Osteoblast (primary cell): ENCODE measurements at regions not wholly inside any gene's neighbourhood (a gene's known extent, or its start where the extent isn't known, plus 50 kb on each side); places are given as distances from the start of the nearest gene placed in this dataset.

Experiments used
- DNase-seq: peaks from one replicate; pipeline ENCODE4 v3.0.0; 2011; ENCODE audit warnings: low spot score, mixed read lengths; ENCODE audit not compliant: insufficient read length; ENCODE audit errors: missing footprints
- H2AFZ ChIP-seq: 2 replicates; pipeline ENCODE4 v1.6.0; 2011; ENCODE audit warnings: mild to moderate bottlenecking, low read length
- H3K27ac ChIP-seq: 2 replicates; pipeline ENCODE4 v1.5.1; 2011; ENCODE audit warnings: mild to moderate bottlenecking, low read depth, low read length, moderate library complexity
- H3K27me3 ChIP-seq: 2 replicates; pipeline ENCODE4 v1.6.0; 2012; ENCODE audit warnings: mild to moderate bottlenecking, control low read depth, inconsistent platforms, low read length, moderate library complexity; ENCODE audit not compliant: insufficient read depth
- H3K36me3 ChIP-seq: 2 replicates; pipeline ENCODE4 v1.5.1; 2011; ENCODE audit warnings: mild to moderate bottlenecking, low read length, control low read depth, moderate library complexity; ENCODE audit not compliant: insufficient read depth
- H3K4me1 ChIP-seq: 2 replicates; pipeline ENCODE4 v1.5.1; 2011; ENCODE audit warnings: mild to moderate bottlenecking, low read length, control low read depth, moderate library complexity; ENCODE audit not compliant: insufficient read depth
- H3K4me2 ChIP-seq: 2 replicates; pipeline ENCODE4 v1.6.0; 2011; ENCODE audit warnings: mild to moderate bottlenecking, low read length; ENCODE audit not compliant: insufficient read depth
- H3K4me3 ChIP-seq: fragments of 200-600 bp; sonication (generic); 3 replicates; pipeline ENCODE4 v1.5.1; 2012; ENCODE audit warnings: mild to moderate bottlenecking, low read length, inconsistent platforms; ENCODE audit not compliant: insufficient read depth
- H3K79me2 ChIP-seq: 2 replicates; pipeline ENCODE4 v1.6.0; 2012; ENCODE audit warnings: mild to moderate bottlenecking, low read length, control low read depth, inconsistent platforms; ENCODE audit not compliant: insufficient read depth
- H3K9me3 ChIP-seq: 2 replicates; pipeline ENCODE4 v1.5.1; 2011; ENCODE audit warnings: low read depth, low read length, control low read depth
- H4K20me1 ChIP-seq: 2 replicates; pipeline ENCODE4 v1.6.0; 2012; ENCODE audit warnings: mild to moderate bottlenecking, low read length, control low read depth; ENCODE audit not compliant: insufficient read depth
- TF ChIP-seq, protein P1 (sequence below): IDR thresholded peaks from 2 replicates; pipeline ENCODE4 v1.5.1; 2011; ENCODE audit warnings: mild to moderate bottlenecking, low read depth, low read length, moderate library complexity; ENCODE audit errors: extremely low read depth

DNA sequence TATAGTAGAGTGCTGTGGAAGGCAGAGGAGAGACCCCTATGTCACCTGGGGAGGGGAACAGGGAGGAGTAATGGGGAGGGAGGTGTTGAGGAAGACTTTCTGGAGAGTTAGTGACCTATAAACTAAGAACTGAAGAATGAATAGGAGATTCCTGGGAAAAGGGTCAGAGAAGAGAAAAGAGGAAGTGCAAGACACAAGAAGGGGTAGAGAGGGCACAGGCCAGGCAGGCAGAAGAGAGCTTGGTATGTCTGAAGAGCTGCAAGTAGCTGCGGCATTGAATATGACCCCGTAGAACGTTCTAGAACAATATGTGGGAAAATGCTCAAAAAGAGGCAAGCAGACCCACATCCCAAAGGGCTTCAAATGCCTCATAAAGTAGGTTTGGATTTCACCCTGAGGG is 361.2 kb downstream of the PRDM2 start:
- no peaks in the 10 kb centered on the region for H3K79me2 ChIP-seq
- no peaks in the 10 kb centered on the region for H3K27me3 ChIP-seq
- no peak overlapping the region for H3K4me3 ChIP-seq
- no peak overlapping the region for H3K4me2 ChIP-seq
- no peaks in the 10 kb centered on the region for H3K9me3 ChIP-seq
- H4K20me1 ChIP-seq: no peaks in the 10 kb centered on the region
- no peak for DNase-seq
- H3K4me1 ChIP-seq: no peaks in the 10 kb centered on the region
- H3K36me3 ChIP-seq: no peaks in the 10 kb centered on the region
- no peak overlapping the region for H2AFZ ChIP-seq
- TF ChIP-seq, protein P1, sequence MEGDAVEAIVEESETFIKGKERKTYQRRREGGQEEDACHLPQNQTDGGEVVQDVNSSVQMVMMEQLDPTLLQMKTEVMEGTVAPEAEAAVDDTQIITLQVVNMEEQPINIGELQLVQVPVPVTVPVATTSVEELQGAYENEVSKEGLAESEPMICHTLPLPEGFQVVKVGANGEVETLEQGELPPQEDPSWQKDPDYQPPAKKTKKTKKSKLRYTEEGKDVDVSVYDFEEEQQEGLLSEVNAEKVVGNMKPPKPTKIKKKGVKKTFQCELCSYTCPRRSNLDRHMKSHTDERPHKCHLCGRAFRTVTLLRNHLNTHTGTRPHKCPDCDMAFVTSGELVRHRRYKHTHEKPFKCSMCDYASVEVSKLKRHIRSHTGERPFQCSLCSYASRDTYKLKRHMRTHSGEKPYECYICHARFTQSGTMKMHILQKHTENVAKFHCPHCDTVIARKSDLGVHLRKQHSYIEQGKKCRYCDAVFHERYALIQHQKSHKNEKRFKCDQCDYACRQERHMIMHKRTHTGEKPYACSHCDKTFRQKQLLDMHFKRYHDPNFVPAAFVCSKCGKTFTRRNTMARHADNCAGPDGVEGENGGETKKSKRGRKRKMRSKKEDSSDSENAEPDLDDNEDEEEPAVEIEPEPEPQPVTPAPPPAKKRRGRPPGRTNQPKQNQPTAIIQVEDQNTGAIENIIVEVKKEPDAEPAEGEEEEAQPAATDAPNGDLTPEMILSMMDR: no peak
- H3K27ac ChIP-seq: no peak overlapping the region

DNA sequence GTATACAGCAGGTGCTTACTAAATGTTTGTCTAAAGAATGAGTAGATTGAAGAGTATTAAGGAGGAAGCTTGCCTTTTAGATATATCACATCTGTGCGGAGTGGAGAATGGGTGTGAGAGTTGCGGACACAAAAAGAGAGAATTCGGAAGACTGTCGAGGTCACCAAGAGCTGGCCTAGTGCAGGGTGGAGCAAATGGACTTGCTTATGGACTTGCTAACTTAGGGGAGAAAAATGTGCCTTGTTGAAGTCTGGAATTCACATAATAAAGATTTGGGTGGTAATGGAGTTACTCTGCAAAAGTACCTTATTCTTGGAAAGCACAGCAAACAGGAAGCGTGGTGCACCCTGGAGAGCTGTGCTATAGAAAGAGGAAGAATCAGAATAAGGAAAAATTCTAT is 361.7 kb downstream of the PRDM2 start:
- TF ChIP-seq, protein P1: no peak
- H3K9me3 ChIP-seq: no peaks in the 10 kb centered on the region
- no peak overlapping the region for H2AFZ ChIP-seq
- H3K27ac ChIP-seq: no peak overlapping the region
- H3K4me3 ChIP-seq: no peak overlapping the region
- H3K27me3 ChIP-seq: no peaks in the 10 kb centered on the region
- H3K4me1 ChIP-seq: no peaks in the 10 kb centered on the region
- H3K79me2 ChIP-seq: no peaks in the 10 kb centered on the region
- DNase-seq: no peak
- no peaks in the 10 kb centered on the region for H4K20me1 ChIP-seq
- H3K4me2 ChIP-seq: no peak overlapping the region
- H3K36me3 ChIP-seq: no peaks in the 10 kb centered on the region

DNA sequence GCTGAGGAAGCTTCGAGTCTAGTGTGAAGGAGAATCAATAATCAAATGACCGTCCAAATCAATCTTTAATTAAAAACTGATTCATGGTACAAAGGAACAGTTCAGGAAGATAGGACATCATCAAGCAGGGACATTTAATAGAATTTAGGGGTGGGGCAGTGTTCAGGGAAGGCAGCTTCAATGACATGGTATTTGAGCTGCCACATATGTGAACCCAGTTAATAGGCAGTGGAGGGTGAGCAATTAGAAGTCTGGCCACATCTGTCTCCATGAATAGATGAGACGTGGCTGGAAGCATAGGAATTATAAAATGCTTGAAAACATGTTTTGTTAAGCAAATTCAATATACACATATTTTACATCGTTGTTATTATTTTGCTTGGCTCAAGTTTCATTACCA is 362.7 kb downstream of the PRDM2 start:
- H3K4me3 ChIP-seq: no peak overlapping the region
- H3K4me1 ChIP-seq: no peaks in the 10 kb centered on the region
- no peaks in the 10 kb centered on the region for H3K36me3 ChIP-seq
- H3K4me2 ChIP-seq: no peak overlapping the region
- H4K20me1 ChIP-seq: no peaks in the 10 kb centered on the region
- no peaks in the 10 kb centered on the region for H3K9me3 ChIP-seq
- no peak overlapping the region for H3K27ac ChIP-seq
- no peak overlapping the region for H2AFZ ChIP-seq
- no peak for DNase-seq
- no peaks in the 10 kb centered on the region for H3K79me2 ChIP-seq
- H3K27me3 ChIP-seq: no peaks in the 10 kb centered on the region
- TF ChIP-seq, protein P1: no peak

DNA sequence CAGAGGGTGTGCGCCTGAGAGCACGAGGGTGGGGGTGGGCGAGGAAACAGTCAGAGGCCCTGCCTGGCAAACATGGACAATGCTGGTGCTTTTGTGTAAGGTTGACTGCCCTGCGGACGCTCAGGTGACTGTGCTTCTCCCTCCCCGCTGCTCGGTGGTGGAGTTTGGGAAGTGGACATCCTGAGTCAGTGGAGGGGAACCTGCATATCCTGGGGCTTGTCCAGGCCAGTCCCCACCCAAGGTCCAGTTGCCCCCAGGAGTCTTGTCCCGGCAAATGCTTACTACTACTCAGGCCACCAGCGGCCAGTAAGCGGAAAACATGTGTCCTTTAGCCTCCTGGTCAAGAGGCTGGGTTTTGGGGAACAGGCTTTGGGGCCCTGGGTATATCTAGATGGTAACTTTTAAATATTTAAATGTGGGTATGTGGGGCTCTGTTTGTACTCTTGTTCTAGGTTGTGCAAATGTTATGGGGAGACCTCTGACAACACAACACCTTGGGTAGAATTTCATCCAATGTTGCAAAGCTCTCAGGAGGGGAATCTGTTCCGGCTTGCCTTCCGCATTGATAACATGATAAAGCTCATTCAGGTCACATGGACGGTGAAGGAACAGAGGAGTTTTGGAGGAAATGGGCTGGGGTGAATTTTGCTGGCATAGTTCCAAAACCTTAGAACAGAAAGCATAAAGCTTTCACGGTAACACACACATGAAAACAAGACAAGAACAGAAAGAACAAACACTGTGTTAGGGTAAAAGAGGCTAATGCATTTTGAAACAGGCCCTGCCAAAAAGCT is 364.9 kb downstream of the PRDM2 start:
- no peak overlapping the region for H3K4me2 ChIP-seq
- TF ChIP-seq, protein P1: no peak
- H2AFZ ChIP-seq: no peak overlapping the region
- no peaks in the 10 kb centered on the region for H3K9me3 ChIP-seq
- no peak for DNase-seq
- no peak overlapping the region for H3K27ac ChIP-seq
- no peaks in the 10 kb centered on the region for H3K4me1 ChIP-seq
- H4K20me1 ChIP-seq: no peaks in the 10 kb centered on the region
- H3K27me3 ChIP-seq: no peaks in the 10 kb centered on the region
- H3K79me2 ChIP-seq: no peaks in the 10 kb centered on the region
- no peak overlapping the region for H3K4me3 ChIP-seq
- no peaks in the 10 kb centered on the region for H3K36me3 ChIP-seq
